ENCODE measurements at regions not wholly inside any gene's neighbourhood (a gene's known extent, or its start where the extent isn't known, plus 50 kb on each side); places are given as distances from the start of the nearest gene placed in this dataset.

GRCh38 chr5:9728261-9728660, 98.1 kb upstream of the TAS2R1 start:
- TF ChIP-seq, protein P1, sequence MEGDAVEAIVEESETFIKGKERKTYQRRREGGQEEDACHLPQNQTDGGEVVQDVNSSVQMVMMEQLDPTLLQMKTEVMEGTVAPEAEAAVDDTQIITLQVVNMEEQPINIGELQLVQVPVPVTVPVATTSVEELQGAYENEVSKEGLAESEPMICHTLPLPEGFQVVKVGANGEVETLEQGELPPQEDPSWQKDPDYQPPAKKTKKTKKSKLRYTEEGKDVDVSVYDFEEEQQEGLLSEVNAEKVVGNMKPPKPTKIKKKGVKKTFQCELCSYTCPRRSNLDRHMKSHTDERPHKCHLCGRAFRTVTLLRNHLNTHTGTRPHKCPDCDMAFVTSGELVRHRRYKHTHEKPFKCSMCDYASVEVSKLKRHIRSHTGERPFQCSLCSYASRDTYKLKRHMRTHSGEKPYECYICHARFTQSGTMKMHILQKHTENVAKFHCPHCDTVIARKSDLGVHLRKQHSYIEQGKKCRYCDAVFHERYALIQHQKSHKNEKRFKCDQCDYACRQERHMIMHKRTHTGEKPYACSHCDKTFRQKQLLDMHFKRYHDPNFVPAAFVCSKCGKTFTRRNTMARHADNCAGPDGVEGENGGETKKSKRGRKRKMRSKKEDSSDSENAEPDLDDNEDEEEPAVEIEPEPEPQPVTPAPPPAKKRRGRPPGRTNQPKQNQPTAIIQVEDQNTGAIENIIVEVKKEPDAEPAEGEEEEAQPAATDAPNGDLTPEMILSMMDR (conservative IDR thresholded peaks at IDR 0.05; ENCODE audit: low read length), result no peak
- TF ChIP-seq EZH2phosphoT487 (IDR thresholded peaks at IDR 0.05; ENCODE audit: borderline replicate concordance, low read depth, low read length), result no peak
